SK-N-MC (cell line): ENCODE measurements at regions not wholly inside any gene's neighbourhood (a gene's known extent, or its start where the extent isn't known, plus 50 kb on each side); places are given as distances from the start of the nearest gene placed in this dataset.

Source experiments
- EZH2 ChIP-seq: fragments of 200-600 bp; sonication (generic); IDR thresholded peaks from one replicate; pipeline ENCODE4 v1.6.1; 2017; ENCODE audit warnings: antibody characterized with exemption
- POLR2AphosphoS5 ChIP-seq: IDR thresholded peaks from 2 replicates; pipeline ENCODE4 v1.6.1; 2012; ENCODE audit warnings: mild to moderate bottlenecking, low read depth, low read length, borderline replicate concordance

DNA sequence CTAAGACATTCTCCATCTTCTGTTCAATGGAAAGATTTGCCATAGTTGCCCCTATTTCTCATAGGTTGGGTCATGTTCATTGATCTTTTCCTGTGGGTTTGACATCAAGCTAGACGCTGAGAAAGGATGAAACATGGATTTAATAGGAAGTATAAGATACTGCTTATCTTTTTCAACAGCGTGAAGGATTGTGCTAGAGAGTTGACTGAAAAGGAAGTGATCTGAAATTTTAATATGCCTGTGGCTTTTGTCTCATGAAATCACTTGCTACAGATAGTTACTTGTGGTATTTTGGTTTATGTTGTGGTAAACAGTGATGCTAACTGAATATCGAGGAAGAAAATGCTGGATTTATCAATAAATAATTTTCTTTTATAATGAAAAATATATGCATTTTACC is 442.9 kb downstream of the EDEM1 start:
- TF ChIP-seq EZH2, result no peak
- no peak for TF ChIP-seq POLR2AphosphoS5
